OCI-LY1 (cell line): ENCODE measurements at regions not wholly inside any gene's neighbourhood (a gene's known extent, or its start where the extent isn't known, plus 50 kb on each side); places are given as distances from the start of the nearest gene placed in this dataset.

Source experiments
- EZH2 ChIP-seq: fragments of 200-600 bp; sonication (generic), shearing (Covaris generic); IDR thresholded peaks from 2 replicates; pipeline ENCODE4 v1.8.0; 2017; ENCODE audit warnings: borderline replicate concordance, mixed run types, mild to moderate bottlenecking, antibody characterized with exemption, low read length, moderate library complexity, mixed read lengths
- TF ChIP-seq, protein P1 (sequence below): fragments of 200-600 bp; sonication (generic), shearing (Covaris generic); IDR thresholded peaks from 2 replicates; pipeline ENCODE4 v1.5.1; 2017; ENCODE audit warnings: mild to moderate bottlenecking, antibody characterized with exemption, low read length, moderate library complexity, mixed read lengths

GRCh38 chrX:121109986-121110385 lies 62.6 kb downstream of the GLUD2 start:
- TF ChIP-seq, protein P1, sequence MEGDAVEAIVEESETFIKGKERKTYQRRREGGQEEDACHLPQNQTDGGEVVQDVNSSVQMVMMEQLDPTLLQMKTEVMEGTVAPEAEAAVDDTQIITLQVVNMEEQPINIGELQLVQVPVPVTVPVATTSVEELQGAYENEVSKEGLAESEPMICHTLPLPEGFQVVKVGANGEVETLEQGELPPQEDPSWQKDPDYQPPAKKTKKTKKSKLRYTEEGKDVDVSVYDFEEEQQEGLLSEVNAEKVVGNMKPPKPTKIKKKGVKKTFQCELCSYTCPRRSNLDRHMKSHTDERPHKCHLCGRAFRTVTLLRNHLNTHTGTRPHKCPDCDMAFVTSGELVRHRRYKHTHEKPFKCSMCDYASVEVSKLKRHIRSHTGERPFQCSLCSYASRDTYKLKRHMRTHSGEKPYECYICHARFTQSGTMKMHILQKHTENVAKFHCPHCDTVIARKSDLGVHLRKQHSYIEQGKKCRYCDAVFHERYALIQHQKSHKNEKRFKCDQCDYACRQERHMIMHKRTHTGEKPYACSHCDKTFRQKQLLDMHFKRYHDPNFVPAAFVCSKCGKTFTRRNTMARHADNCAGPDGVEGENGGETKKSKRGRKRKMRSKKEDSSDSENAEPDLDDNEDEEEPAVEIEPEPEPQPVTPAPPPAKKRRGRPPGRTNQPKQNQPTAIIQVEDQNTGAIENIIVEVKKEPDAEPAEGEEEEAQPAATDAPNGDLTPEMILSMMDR = no peak
- no peak for TF ChIP-seq EZH2
